ENCODE measurements at regions not wholly inside any gene's neighbourhood (a gene's known extent, or its start where the extent isn't known, plus 50 kb on each side); places are given as distances from the start of the nearest gene placed in this dataset.

- no peak for TF ChIP-seq POLR2A (IDR thresholded peaks at IDR 0.05)
- TF ChIP-seq CTCF (IDR thresholded peaks at IDR 0.05): no peak
- no peak for TF ChIP-seq EP300 (IDR thresholded peaks at IDR 0.05)
Observed at GRCh38 chr13:99886706-99887105, 84.9 kb downstream of the ZIC5 start.
